Astrocyte (in vitro differentiated cells and primary cell): ENCODE measurements at regions not wholly inside any gene's neighbourhood (a gene's known extent, or its start where the extent isn't known, plus 50 kb on each side); places are given as distances from the start of the nearest gene placed in this dataset.

Experiments
- DNase-seq: peaks from one replicate; pipeline ENCODE4 v3.0.0-alpha.2; 2010; ENCODE audit warnings: low read depth
- FAIRE-seq: peaks from 2 replicates; lab custom pipeline; 2011; peaks lifted over from hg19 to GRCh38; lab: Jason Lieb, UNC
- H2AFZ ChIP-seq: 2 replicates; pipeline ENCODE4 v1.6.0; 2012; ENCODE audit warnings: low read depth, low read length, inconsistent platforms
- H3K27ac ChIP-seq: 2 replicates; pipeline ENCODE4 v1.5.1; 2011; ENCODE audit warnings: low read depth, low read length, inconsistent platforms
- H3K27me3 ChIP-seq: 2 replicates; pipeline ENCODE4 v1.6.0; 2011; ENCODE audit warnings: low read length, inconsistent platforms; ENCODE audit not compliant: insufficient read depth
- H3K36me3 ChIP-seq: 2 replicates; pipeline ENCODE4 v1.5.1; 2011; ENCODE audit warnings: low read length, inconsistent platforms; ENCODE audit not compliant: insufficient read depth
- H3K4me1 ChIP-seq: 2 replicates; pipeline ENCODE4 v1.5.1; 2011; ENCODE audit warnings: low read length, inconsistent platforms; ENCODE audit not compliant: insufficient read depth
- H3K4me2 ChIP-seq: 2 replicates; pipeline ENCODE4 v1.6.0; 2012; ENCODE audit warnings: low read length, inconsistent platforms
- H3K4me3 ChIP-seq: 2 replicates; pipeline ENCODE4 v1.5.1; 2011; ENCODE audit warnings: low read depth, mild to moderate bottlenecking, low read length, inconsistent platforms; ENCODE audit not compliant: insufficient read depth
- H3K79me2 ChIP-seq: 2 replicates; pipeline ENCODE4 v1.6.0; 2012; ENCODE audit warnings: mild to moderate bottlenecking, low read length, inconsistent platforms; ENCODE audit not compliant: insufficient read depth
- H3K9ac ChIP-seq: 2 replicates; pipeline ENCODE4 v1.6.0; 2012; ENCODE audit warnings: mild to moderate bottlenecking, low read length, inconsistent platforms
- H3K9me3 ChIP-seq: 2 replicates; pipeline ENCODE4 v1.5.1; 2012; ENCODE audit warnings: low read depth, mild to moderate bottlenecking, low read length, inconsistent platforms; ENCODE audit not compliant: insufficient read depth
- H4K20me1 ChIP-seq: 2 replicates; pipeline ENCODE4 v1.6.0; 2012; ENCODE audit warnings: low read length, inconsistent platforms; ENCODE audit not compliant: insufficient read depth
- H3K27ac Mint-ChIP-seq: one replicate; pipeline ENCODE4 v1.8.0; 2021; ENCODE audit warnings: mild to moderate bottlenecking, mixed read lengths; ENCODE audit not compliant: unreplicated experiment
- H3K27me3 Mint-ChIP-seq: one replicate; pipeline ENCODE4 v1.8.0; 2021; ENCODE audit warnings: low read depth, mixed read lengths; ENCODE audit not compliant: unreplicated experiment
- H3K36me3 Mint-ChIP-seq: one replicate; pipeline ENCODE4 v1.8.0; 2021; ENCODE audit warnings: low read depth, mixed read lengths; ENCODE audit not compliant: unreplicated experiment
- H3K4me1 Mint-ChIP-seq: one replicate; pipeline ENCODE4 v1.8.0; 2021; ENCODE audit warnings: low read depth, mixed read lengths; ENCODE audit not compliant: unreplicated experiment
- H3K4me3 Mint-ChIP-seq: one replicate; pipeline ENCODE4 v1.8.0; 2021; ENCODE audit warnings: mild to moderate bottlenecking, moderate library complexity, mixed read lengths; ENCODE audit not compliant: unreplicated experiment
- H3K9me3 Mint-ChIP-seq: one replicate; pipeline ENCODE4 v1.8.0; 2021; ENCODE audit warnings: mild to moderate bottlenecking, mixed read lengths; ENCODE audit not compliant: unreplicated experiment
- CTCF ChIP-seq: IDR thresholded peaks from 2 replicates; pipeline ENCODE4 v1.5.1; 2011; ENCODE audit warnings: low read depth, mild to moderate bottlenecking, inconsistent platforms, low read length, moderate library complexity; ENCODE audit not compliant: insufficient read depth
- EZH2 ChIP-seq: IDR thresholded peaks from 2 replicates; pipeline ENCODE4 v1.6.1; 2012; ENCODE audit warnings: mild to moderate bottlenecking, low read length, inconsistent platforms; ENCODE audit not compliant: insufficient read depth

- H2AFZ ChIP-seq: no peak overlapping the region
- H3K36me3 Mint-ChIP-seq: no peaks in the 10 kb centered on the region
- H3K36me3 ChIP-seq: no peaks in the 10 kb centered on the region
- H3K4me1 ChIP-seq: no peaks in the 10 kb centered on the region
- no peak overlapping the region for H3K4me3 Mint-ChIP-seq
- H3K27me3 Mint-ChIP-seq: no peaks in the 10 kb centered on the region
- H3K27ac ChIP-seq: no peak overlapping the region
- H3K79me2 ChIP-seq: no peaks in the 10 kb centered on the region
- H4K20me1 ChIP-seq: no peaks in the 10 kb centered on the region
- no peaks in the 10 kb centered on the region for H3K9me3 Mint-ChIP-seq
- peak; percentile 78 for DNase-seq
- H3K27me3 ChIP-seq: no peaks in the 10 kb centered on the region
- H3K27ac Mint-ChIP-seq: no peak overlapping the region
- no peak overlapping the region for H3K4me3 ChIP-seq
- peaks cover 2% of the 10 kb centered on the region for H3K4me1 Mint-ChIP-seq
- H3K9me3 ChIP-seq: no peaks in the 10 kb centered on the region
- FAIRE-seq: peak; percentile 50
- no peak overlapping the region for H3K4me2 ChIP-seq
- no peak overlapping the region for H3K9ac ChIP-seq
- TF ChIP-seq EZH2 (no peak), CTCF (no peak)
Observed at GRCh38 chr17:71208111-71208704, 912.6 kb upstream of the SOX9 start.

- Mint-ChIP-seq H3K27ac (no peak overlapping the region), H3K36me3 (no peaks in the 10 kb centered on the region), H3K27me3 (no peaks in the 10 kb centered on the region), H3K4me3 (no peak overlapping the region), H3K9me3 (peaks cover 3% of the 10 kb centered on the region), H3K4me1 (no peaks in the 10 kb centered on the region)
- no peak for FAIRE-seq
- no peak overlapping the region for H3K27ac ChIP-seq
- no peaks in the 10 kb centered on the region for H3K36me3 ChIP-seq
- no peak overlapping the region for H3K9ac ChIP-seq
- H3K79me2 ChIP-seq: no peaks in the 10 kb centered on the region
- H3K27me3 ChIP-seq: no peaks in the 10 kb centered on the region
- no peaks in the 10 kb centered on the region for H3K4me1 ChIP-seq
- no peaks in the 10 kb centered on the region for H3K9me3 ChIP-seq
- no peak for TF ChIP-seq EZH2
- no peak for TF ChIP-seq CTCF
- H3K4me2 ChIP-seq: no peak overlapping the region
- no peak for DNase-seq
- no peak overlapping the region for H2AFZ ChIP-seq
- no peak overlapping the region for H3K4me3 ChIP-seq
- no peaks in the 10 kb centered on the region for H4K20me1 ChIP-seq
Observed at GRCh38 chr17:71213936-71214335, 906.9 kb upstream of the SOX9 start.

GRCh38 chr17:71217769-71218168 is 903.1 kb upstream of the SOX9 start:
- H3K9ac ChIP-seq: no peak overlapping the region
- H3K27ac ChIP-seq: no peak overlapping the region
- Mint-ChIP-seq H3K9me3 (peaks cover 3% of the 10 kb centered on the region), H3K27me3 (no peaks in the 10 kb centered on the region), H3K4me1 (no peaks in the 10 kb centered on the region), H3K36me3 (no peaks in the 10 kb centered on the region), H3K27ac (no peak overlapping the region), H3K4me3 (no peak overlapping the region)
- H3K36me3 ChIP-seq: no peaks in the 10 kb centered on the region
- FAIRE-seq (no peak), DNase-seq (peak; percentile 49)
- H3K4me3 ChIP-seq: no peak overlapping the region
- H3K9me3 ChIP-seq: no peaks in the 10 kb centered on the region
- H3K4me1 ChIP-seq: no peaks in the 10 kb centered on the region
- H4K20me1 ChIP-seq: no peaks in the 10 kb centered on the region
- no peak overlapping the region for H3K4me2 ChIP-seq
- H2AFZ ChIP-seq: no peak overlapping the region
- H3K79me2 ChIP-seq: no peaks in the 10 kb centered on the region
- no peaks in the 10 kb centered on the region for H3K27me3 ChIP-seq
- TF ChIP-seq EZH2 (no peak), CTCF (no peak)
